ENCODE measurements at regions not wholly inside any gene's neighbourhood (a gene's known extent, or its start where the extent isn't known, plus 50 kb on each side); places are given as distances from the start of the nearest gene placed in this dataset.

- H3K9ac ChIP-seq (ENCODE audit: low read length): no peak overlapping the region
Measured at GRCh38 chr16:85331688-85332087, 219.4 kb upstream of the CIBAR2 start.

GRCh38 chr16:85332175-85332574 lies 219.9 kb upstream of the CIBAR2 start:
- Histone ChIP-seq H3K9ac (ENCODE audit: low read length) (no peak overlapping the region), H3K27ac (ENCODE audit: low read depth, low read length) (no peak overlapping the region), H3K4me3 (ENCODE audit: low read length) (no peak overlapping the region), H3K36me3 (ENCODE audit: control insufficient read depth, insufficient read depth, low read length) (no peaks in the 10 kb centered on the region), H3K4me1 (ENCODE audit: control insufficient read depth, insufficient read depth, low read length) (peaks cover 2% of the 10 kb centered on the region), H3K27me3 (ENCODE audit: control insufficient read depth, insufficient read depth, low read length) (no peaks in the 10 kb centered on the region)

More at GRCh38 chr16:85331688-85332087, 219.4 kb upstream of the CIBAR2 start:
- H3K36me3 ChIP-seq (ENCODE audit: control insufficient read depth, insufficient read depth, low read length): no peaks in the 10 kb centered on the region
- peaks cover 2% of the 10 kb centered on the region for H3K4me1 ChIP-seq (ENCODE audit: control insufficient read depth, insufficient read depth, low read length)
- no peak overlapping the region for H3K27ac ChIP-seq (ENCODE audit: low read depth, low read length)
- H3K27me3 ChIP-seq (ENCODE audit: control insufficient read depth, insufficient read depth, low read length): no peaks in the 10 kb centered on the region
- no peak overlapping the region for H3K4me3 ChIP-seq (ENCODE audit: low read length)

- Histone ChIP-seq H3K4me1 (ENCODE audit: control insufficient read depth, insufficient read depth, low read length) (peaks cover 2% of the 10 kb centered on the region), H3K9ac (ENCODE audit: low read length) (no peak overlapping the region), H3K27me3 (ENCODE audit: control insufficient read depth, insufficient read depth, low read length) (no peaks in the 10 kb centered on the region), H3K36me3 (ENCODE audit: control insufficient read depth, insufficient read depth, low read length) (no peaks in the 10 kb centered on the region), H3K27ac (ENCODE audit: low read depth, low read length) (no peak overlapping the region), H3K4me3 (ENCODE audit: low read length) (no peak overlapping the region)
Measured at GRCh38 chr16:85333337-85333736, 221.1 kb upstream of the CIBAR2 start.

- H3K27me3 ChIP-seq (ENCODE audit: control insufficient read depth, insufficient read depth, low read length): no peaks in the 10 kb centered on the region
- H3K36me3 ChIP-seq (ENCODE audit: control insufficient read depth, insufficient read depth, low read length): no peaks in the 10 kb centered on the region
- H3K4me3 ChIP-seq (ENCODE audit: low read length): no peak overlapping the region
- H3K4me1 ChIP-seq (ENCODE audit: control insufficient read depth, insufficient read depth, low read length): no peaks in the 10 kb centered on the region
- H3K27ac ChIP-seq (ENCODE audit: low read depth, low read length): no peak overlapping the region
- no peak overlapping the region for H3K9ac ChIP-seq (ENCODE audit: low read length)
Measured at GRCh38 chr16:85333744-85334640, 221.7 kb upstream of the CIBAR2 start.

GRCh38 chr16:85334718-85335583 lies 222.7 kb upstream of the CIBAR2 start:
- no peaks in the 10 kb centered on the region for H3K36me3 ChIP-seq (ENCODE audit: control insufficient read depth, insufficient read depth, low read length)
- no peaks in the 10 kb centered on the region for H3K4me1 ChIP-seq (ENCODE audit: control insufficient read depth, insufficient read depth, low read length)
- no peak overlapping the region for H3K9ac ChIP-seq (ENCODE audit: low read length)
- no peak overlapping the region for H3K27ac ChIP-seq (ENCODE audit: low read depth, low read length)
- H3K4me3 ChIP-seq (ENCODE audit: low read length): no peak overlapping the region
- H3K27me3 ChIP-seq (ENCODE audit: control insufficient read depth, insufficient read depth, low read length): no peaks in the 10 kb centered on the region

GRCh38 chr16:85335584-85336491 lies 223.6 kb upstream of the CIBAR2 start:
- Histone ChIP-seq H3K4me1 (ENCODE audit: control insufficient read depth, insufficient read depth, low read length) (no peaks in the 10 kb centered on the region), H3K36me3 (ENCODE audit: control insufficient read depth, insufficient read depth, low read length) (no peaks in the 10 kb centered on the region), H3K27me3 (ENCODE audit: control insufficient read depth, insufficient read depth, low read length) (no peaks in the 10 kb centered on the region), H3K9ac (ENCODE audit: low read length) (no peak overlapping the region), H3K27ac (ENCODE audit: low read depth, low read length) (no peak overlapping the region), H3K4me3 (ENCODE audit: low read length) (no peak overlapping the region)

- no peak overlapping the region for H3K9ac ChIP-seq (ENCODE audit: low read length)
Measured at GRCh38 chr16:85337910-85338637, 225.8 kb upstream of the CIBAR2 start.

GRCh38 chr16:85338638-85338982 lies 226.3 kb upstream of the CIBAR2 start:
- no peaks in the 10 kb centered on the region for H3K4me1 ChIP-seq (ENCODE audit: control insufficient read depth, insufficient read depth, low read length)
- H3K27me3 ChIP-seq (ENCODE audit: control insufficient read depth, insufficient read depth, low read length): no peaks in the 10 kb centered on the region
- H3K36me3 ChIP-seq (ENCODE audit: control insufficient read depth, insufficient read depth, low read length): no peaks in the 10 kb centered on the region
- H3K9ac ChIP-seq (ENCODE audit: low read length): no peak overlapping the region
- H3K27ac ChIP-seq (ENCODE audit: low read depth, low read length): no peak overlapping the region
- H3K4me3 ChIP-seq (ENCODE audit: low read length): no peak overlapping the region

More at GRCh38 chr16:85337910-85338637, 225.8 kb upstream of the CIBAR2 start:
- Histone ChIP-seq H3K4me3 (ENCODE audit: low read length) (no peak overlapping the region), H3K4me1 (ENCODE audit: control insufficient read depth, insufficient read depth, low read length) (no peaks in the 10 kb centered on the region), H3K27me3 (ENCODE audit: control insufficient read depth, insufficient read depth, low read length) (no peaks in the 10 kb centered on the region), H3K36me3 (ENCODE audit: control insufficient read depth, insufficient read depth, low read length) (no peaks in the 10 kb centered on the region), H3K27ac (ENCODE audit: low read depth, low read length) (no peak overlapping the region)

GRCh38 chr16:85338989-85339685 lies 226.9 kb upstream of the CIBAR2 start:
- Histone ChIP-seq H3K27me3 (ENCODE audit: control insufficient read depth, insufficient read depth, low read length) (no peaks in the 10 kb centered on the region), H3K27ac (ENCODE audit: low read depth, low read length) (no peak overlapping the region), H3K4me1 (ENCODE audit: control insufficient read depth, insufficient read depth, low read length) (no peaks in the 10 kb centered on the region), H3K36me3 (ENCODE audit: control insufficient read depth, insufficient read depth, low read length) (no peaks in the 10 kb centered on the region), H3K9ac (ENCODE audit: low read length) (no peak overlapping the region), H3K4me3 (ENCODE audit: low read length) (no peak overlapping the region)

GRCh38 chr16:85341972-85342695 lies 229.9 kb upstream of the CIBAR2 start:
- no peaks in the 10 kb centered on the region for H3K4me1 ChIP-seq (ENCODE audit: control insufficient read depth, insufficient read depth, low read length)
- H3K9ac ChIP-seq (ENCODE audit: low read length): no peak overlapping the region
- H3K36me3 ChIP-seq (ENCODE audit: control insufficient read depth, insufficient read depth, low read length): no peaks in the 10 kb centered on the region
- no peak overlapping the region for H3K27ac ChIP-seq (ENCODE audit: low read depth, low read length)
- H3K27me3 ChIP-seq (ENCODE audit: control insufficient read depth, insufficient read depth, low read length): no peaks in the 10 kb centered on the region
- H3K4me3 ChIP-seq (ENCODE audit: low read length): no peak overlapping the region
